BE2C (cell line): ENCODE measurements at regions not wholly inside any gene's neighbourhood (a gene's known extent, or its start where the extent isn't known, plus 50 kb on each side); places are given as distances from the start of the nearest gene placed in this dataset.

Experiments used
- DNase-seq: peaks from one replicate; pipeline ENCODE4 v3.0.0-alpha.2; 2020
- H3K27me3 ChIP-seq: fragments of 250-450 bp; sonication (Bioruptor Pico); 2 replicates; pipeline ENCODE4 v1.5.1; 2020; ENCODE audit warnings: mild to moderate bottlenecking
- H3K36me3 ChIP-seq: fragments of 250-450 bp; sonication (Bioruptor Pico); 2 replicates; pipeline ENCODE4 v1.5.1; 2020; ENCODE audit warnings: mild to moderate bottlenecking
- H3K4me1 ChIP-seq: fragments of 250-450 bp; sonication (Bioruptor Pico); 2 replicates; pipeline ENCODE4 v1.5.1; 2020
- H3K4me3 ChIP-seq: 2 replicates; pipeline ENCODE4 v1.5.1; 2011; ENCODE audit warnings: low read depth, low read length
- H3K9me3 ChIP-seq: fragments of 250-450 bp; sonication (Bioruptor Pico); 2 replicates; pipeline ENCODE4 v1.5.1; 2020
- CTCF ChIP-seq: IDR thresholded peaks from 2 replicates; pipeline ENCODE4 v1.5.1; 2012; ENCODE audit warnings: mild to moderate bottlenecking, low read depth, low read length

- TF ChIP-seq CTCF = no peak
- no peaks in the 10 kb centered on the region for H3K27me3 ChIP-seq
- H3K4me1 ChIP-seq = no peaks in the 10 kb centered on the region
- H3K4me3 ChIP-seq = no peak overlapping the region
- no peaks in the 10 kb centered on the region for H3K36me3 ChIP-seq
- DNase-seq = no peak
- no peaks in the 10 kb centered on the region for H3K9me3 ChIP-seq
These were observed 1412.0 kb upstream of the ZEB2 start for GRCh38 chr2:145931781-145932395.

- no peaks in the 10 kb centered on the region for H3K4me1 ChIP-seq
- TF ChIP-seq CTCF = no peak
- no peaks in the 10 kb centered on the region for H3K27me3 ChIP-seq
- no peak for DNase-seq
- no peaks in the 10 kb centered on the region for H3K9me3 ChIP-seq
- no peak overlapping the region for H3K4me3 ChIP-seq
- no peaks in the 10 kb centered on the region for H3K36me3 ChIP-seq
These were observed 1410.4 kb upstream of the ZEB2 start for GRCh38 chr2:145930318-145930717.

- DNase-seq = no peak
- H3K36me3 ChIP-seq = no peaks in the 10 kb centered on the region
- TF ChIP-seq CTCF = no peak
These were observed 1407.4 kb upstream of the ZEB2 start for GRCh38 chr2:145927131-145927950.

GRCh38 chr2:145925591-145925990, 1405.7 kb upstream of the ZEB2 start:
- Histone ChIP-seq H3K9me3 (no peaks in the 10 kb centered on the region), H3K4me3 (no peak overlapping the region), H3K4me1 (no peaks in the 10 kb centered on the region), H3K27me3 (no peaks in the 10 kb centered on the region), H3K36me3 (no peaks in the 10 kb centered on the region)
- no peak for DNase-seq
- TF ChIP-seq CTCF = no peak

More at GRCh38 chr2:145927131-145927950, 1407.4 kb upstream of the ZEB2 start:
- Histone ChIP-seq H3K4me1 (no peaks in the 10 kb centered on the region), H3K27me3 (no peaks in the 10 kb centered on the region), H3K9me3 (no peaks in the 10 kb centered on the region), H3K4me3 (no peak overlapping the region)

- H3K4me1 ChIP-seq = no peaks in the 10 kb centered on the region
- no peak for DNase-seq
- H3K27me3 ChIP-seq = no peaks in the 10 kb centered on the region
- no peaks in the 10 kb centered on the region for H3K36me3 ChIP-seq
- no peak overlapping the region for H3K4me3 ChIP-seq
- H3K9me3 ChIP-seq = no peaks in the 10 kb centered on the region
- no peak for TF ChIP-seq CTCF
These were observed 1399.6 kb upstream of the ZEB2 start for GRCh38 chr2:145919477-145919876.

- no peaks in the 10 kb centered on the region for H3K27me3 ChIP-seq
- no peaks in the 10 kb centered on the region for H3K9me3 ChIP-seq
- DNase-seq = no peak
- H3K36me3 ChIP-seq = no peaks in the 10 kb centered on the region
- H3K4me3 ChIP-seq = no peak overlapping the region
- no peaks in the 10 kb centered on the region for H3K4me1 ChIP-seq
- TF ChIP-seq CTCF = no peak
These were observed 1399.0 kb upstream of the ZEB2 start for GRCh38 chr2:145918951-145919350.
